ENCODE measurements at regions not wholly inside any gene's neighbourhood (a gene's known extent, or its start where the extent isn't known, plus 50 kb on each side); places are given as distances from the start of the nearest gene placed in this dataset.
A peak's percentile ranks its signal among the peaks of the same experiment; 100 is the strongest.

DNA sequence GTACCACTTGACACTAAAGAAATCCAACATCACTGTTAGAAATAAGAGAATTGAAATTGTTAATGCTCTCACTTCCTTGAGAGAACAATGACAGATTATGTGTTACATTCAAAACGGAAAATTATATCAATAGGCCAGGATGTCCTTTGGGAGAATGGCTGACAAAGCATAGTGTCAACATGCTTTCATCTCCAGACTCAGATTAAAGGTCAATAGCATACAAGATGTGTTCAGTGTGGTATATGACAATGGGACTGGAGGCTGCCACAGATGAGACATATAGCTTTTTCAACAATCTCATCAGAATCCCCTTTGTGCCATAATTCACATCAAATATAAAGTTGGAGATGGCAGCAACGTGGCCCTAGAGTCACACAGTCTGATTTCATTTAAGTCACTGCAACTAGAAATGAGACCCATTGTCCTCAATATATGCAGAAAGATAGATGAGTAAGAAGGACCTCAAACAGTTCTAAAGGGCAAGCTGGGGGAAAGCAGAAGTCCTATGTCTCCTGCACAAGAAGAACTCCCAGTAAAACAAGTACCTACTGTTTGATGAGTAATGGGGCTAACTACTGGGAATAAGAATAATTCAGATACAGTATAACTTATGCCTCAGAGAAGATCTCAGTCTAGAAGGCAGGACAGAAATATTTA is 327.9 kb downstream of the TTLL7 start:
- no peak for DNase-seq

DNA sequence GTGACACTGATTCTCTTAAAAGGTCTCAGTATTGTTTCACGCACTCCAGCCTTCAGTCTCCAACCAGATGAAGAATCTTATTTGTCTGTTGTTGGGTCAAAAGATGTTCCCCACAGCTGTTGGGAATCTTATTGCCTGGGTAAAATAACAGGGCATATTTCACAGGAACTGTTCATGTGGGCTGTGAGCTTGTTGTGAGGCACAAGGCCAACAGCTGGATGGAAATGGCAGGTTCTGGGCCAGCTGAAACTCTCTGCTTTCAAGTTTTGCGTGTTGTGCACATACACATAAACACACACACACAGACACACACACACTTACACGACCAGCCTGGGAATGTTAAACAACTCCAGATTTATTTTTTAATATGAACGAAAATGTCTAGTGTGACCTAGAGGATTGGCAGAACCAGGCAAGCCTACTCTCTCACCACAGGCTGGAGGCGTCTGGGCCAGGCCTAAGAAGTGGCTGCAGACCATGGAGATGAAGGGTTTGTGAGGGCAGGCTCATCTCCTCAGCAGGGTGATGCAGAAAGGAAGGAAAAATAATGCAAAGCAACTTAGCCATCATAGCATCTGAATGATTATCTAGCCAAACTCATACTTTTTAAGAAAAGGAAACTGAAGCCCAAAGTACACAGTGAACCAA is 357.0 kb downstream of the TTLL7 start:
- DNase-seq = no peak

DNA sequence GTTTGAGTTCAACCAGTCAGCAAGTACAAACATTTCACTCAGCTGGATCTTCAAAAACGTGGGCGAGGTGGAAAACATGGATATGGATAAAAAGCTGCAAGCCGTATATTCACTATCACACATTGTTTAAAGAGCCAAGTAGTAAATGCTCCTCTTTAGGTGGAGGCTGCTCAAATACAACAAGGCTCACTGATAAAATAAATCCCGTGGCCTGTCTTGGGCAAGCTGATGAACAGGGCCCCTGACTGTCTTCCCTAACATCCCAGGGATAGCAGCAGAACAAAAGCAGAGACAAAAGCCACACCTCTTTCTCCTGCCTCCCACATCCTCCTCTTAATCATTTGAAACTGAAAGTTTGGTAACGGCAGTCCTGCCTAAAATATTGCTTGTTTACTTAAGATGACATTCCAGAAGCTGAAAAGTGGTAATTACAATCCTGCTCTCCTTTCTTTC is 357.7 kb downstream of the TTLL7 start:
- DNase-seq = no peak

DNA sequence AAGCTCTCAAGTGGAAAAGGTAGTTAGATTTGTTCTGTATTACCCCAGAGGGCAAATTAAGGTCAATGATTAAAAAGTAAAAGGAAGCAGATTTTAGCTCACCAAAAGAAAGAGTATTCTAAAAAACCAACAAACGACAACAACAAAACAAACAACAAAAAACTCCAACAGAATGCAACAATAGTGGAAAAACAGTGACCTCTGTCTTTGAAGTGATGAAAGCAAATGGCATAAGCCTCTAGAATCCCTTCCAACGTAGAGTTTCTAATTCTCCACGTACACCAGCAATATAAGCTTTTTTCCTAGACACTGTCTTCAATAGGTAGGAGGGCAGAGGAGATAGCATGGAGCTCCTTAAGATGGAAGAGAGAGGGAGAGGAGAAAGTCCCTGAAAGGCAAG is 359.1 kb downstream of the TTLL7 start:
- DNase-seq = no peak

DNA sequence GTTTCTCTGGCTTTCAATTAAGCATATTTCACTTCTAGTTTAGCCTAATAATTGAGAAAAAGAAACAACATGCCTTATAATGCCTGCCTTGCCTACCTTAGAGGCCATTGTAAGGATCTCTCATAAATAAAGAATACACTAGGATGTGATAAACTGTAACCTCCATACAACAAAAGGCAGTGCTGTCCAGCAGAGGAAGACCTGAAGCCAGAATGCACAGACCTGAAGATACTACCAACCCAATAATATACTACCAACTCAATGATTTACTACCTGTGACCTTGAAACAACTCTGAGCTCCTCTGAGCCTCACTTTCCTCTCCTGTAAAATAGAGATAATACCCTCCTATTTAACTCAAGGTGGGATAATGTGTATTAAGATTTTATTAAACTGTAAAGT is 361.3 kb downstream of the TTLL7 start:
- no peak for DNase-seq

DNA sequence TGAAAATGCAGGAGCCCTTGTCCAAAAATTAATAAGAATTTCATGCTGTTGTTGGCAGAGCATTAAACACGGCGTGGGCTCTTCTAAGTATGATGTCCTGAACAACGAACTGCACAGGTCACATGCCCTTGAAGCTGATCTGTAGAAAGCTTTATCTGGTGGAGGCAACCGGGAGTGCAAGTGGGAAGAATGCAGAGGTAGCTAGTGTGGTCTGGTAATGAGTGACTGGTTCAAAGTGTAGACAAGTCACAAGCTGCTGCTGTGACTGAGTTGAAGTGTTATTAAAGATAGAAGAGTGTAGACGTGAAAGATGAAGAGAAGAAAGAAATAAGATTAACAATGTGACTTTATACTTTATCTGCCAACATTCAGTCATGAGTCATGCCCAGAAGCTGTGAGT is 361.9 kb downstream of the TTLL7 start:
- no peak for DNase-seq

DNA sequence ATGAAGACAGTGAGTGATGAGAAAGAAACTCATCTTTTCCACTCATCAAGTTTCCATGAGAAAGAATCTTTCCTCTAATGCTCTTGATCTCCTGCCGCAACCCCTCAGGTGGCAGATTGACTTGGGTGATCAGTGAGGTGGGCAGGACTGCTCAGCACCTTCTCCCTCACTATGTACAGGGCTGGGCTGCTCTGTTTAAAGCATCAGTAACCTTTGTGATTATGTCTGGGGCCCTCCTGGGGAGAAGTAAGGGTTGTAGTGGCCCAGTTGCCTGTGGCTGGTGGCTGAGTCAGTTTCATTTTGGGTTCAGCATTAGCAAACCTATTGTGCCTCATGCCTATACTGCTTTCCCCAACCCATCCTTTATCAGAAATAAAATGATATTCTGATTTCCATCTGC is 366.0 kb downstream of the TTLL7 start:
- no peak for DNase-seq

DNA sequence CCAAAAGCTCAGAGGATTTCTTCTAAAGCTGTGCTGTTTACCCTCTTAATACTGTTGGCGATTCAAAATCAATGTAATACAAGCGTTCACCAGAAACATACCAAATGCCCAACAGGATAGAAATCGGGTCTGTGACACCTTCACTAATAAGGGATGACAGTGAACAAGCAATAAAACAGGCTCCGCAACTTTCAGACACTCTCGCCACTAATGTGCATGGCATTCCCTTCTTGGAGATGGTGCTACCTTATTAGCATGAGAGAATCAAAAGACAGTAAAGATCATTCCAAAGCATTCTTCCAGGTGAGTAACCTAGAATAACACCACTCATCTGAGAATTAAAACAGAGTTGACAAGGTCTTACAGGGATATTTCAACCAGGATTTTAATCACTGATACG is 367.1 kb downstream of the TTLL7 start:
- DNase-seq = no peak

DNA sequence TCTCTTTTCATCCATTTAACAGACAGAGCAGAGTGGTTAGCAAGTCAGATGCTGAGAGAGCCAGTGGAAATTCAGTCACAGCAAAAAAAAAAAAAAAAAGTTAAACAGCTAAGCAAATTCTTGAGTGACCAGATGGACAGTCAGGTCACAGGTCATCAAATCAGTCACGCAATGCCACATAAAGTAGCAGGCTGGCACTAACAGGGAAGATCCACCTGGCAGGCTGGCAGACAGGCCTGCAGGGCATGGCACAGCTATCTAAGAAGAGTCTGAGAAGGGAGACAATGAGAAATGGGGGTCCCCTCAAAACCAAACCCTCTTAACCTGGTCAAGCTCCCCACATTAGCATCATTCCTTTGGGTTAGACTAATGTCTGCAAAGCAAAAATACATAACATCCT is 371.9 kb downstream of the TTLL7 start:
- no peak for DNase-seq

DNA sequence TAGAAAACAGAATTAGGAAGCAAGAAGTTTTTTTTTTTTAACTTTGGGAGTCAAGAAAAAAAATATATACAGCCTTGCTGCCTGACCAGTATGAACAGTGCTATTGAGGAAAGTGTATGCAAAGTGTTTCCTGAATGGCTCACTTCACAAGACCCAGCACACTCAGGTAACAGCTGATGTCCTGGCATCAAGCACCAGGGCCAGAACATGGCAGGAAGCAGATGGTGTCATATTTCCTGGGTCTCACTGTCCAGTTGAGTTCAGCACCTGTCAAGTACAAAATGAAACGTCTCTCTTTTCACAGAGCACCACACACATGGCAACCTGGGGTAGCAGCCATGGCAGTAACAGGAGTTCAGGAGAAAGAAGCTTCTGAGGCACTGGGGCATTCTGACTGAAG is 372.3 kb downstream of the TTLL7 start:
- no peak for DNase-seq

DNA sequence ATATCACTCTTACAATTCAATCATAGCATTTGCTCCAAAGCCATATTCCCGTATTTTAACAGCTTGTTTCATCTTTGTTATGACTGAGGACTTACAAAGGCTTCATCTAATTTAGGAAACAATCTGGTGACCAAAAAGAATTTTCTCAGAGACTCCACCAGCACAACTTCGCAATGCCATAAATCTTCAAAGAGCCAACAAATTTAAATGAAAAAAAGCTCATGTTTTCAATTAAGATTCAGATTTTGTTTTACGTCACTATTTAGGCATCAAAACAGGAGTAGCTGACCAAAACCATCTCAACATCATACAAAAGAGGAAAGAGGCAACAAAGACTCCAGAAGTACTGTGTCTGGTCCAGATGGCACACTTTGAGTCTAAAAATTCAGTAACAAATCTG is 373.3 kb downstream of the TTLL7 start:
- DNase-seq = no peak

DNA sequence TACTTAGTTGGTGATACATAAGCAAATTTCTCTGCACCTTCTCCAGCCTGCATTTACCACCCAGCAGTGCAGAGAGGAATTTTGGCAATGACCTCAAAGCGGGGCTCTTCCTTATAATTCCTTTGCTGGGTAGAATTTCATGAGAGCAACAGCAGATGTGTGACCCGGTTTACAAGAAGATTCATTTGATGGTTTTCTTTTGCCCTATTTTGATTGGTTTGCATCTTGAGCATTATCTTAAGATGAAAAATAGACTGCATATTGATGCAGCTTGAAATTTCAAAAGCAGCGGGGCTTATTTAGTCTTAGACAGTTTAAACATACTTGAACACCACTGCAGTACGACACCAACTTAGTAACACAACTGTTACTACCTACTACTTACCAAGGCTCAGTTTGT is 378.9 kb downstream of the TTLL7 start:
- no peak for DNase-seq

DNA sequence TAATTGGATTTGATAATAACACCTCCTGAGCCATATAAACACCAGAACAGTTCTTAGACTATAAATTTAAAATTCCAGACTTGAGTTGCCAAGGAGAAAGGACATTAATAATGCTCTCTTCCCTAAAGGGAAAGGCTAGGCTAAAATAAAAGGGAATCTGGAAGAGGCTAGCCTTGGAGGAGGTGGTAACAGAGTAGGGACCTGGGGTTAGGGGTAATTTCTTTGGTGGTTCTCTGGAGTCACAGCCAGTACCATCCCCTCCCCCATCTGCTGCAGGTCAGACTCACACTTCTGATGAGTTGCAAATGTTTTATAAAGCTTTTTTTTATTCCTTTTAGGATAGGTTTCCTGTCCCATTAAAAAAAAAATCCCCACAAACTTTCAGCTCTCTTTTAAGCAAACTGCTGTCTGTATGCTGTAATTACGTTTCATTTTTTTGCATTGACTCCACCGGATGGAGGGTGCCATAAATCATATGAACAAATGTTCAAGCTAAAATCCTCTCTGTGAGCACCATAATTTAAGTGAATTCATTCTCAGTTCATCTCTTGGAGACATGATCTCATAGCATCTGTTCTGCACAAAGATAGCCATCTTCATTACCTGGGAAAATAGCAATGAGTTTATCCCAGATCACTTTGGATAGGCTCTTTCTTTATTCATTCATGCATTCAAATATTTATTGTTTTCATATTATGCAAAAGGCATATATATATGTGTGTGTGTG is 379.6 kb downstream of the TTLL7 start:
- DNase-seq = no peak

DNA sequence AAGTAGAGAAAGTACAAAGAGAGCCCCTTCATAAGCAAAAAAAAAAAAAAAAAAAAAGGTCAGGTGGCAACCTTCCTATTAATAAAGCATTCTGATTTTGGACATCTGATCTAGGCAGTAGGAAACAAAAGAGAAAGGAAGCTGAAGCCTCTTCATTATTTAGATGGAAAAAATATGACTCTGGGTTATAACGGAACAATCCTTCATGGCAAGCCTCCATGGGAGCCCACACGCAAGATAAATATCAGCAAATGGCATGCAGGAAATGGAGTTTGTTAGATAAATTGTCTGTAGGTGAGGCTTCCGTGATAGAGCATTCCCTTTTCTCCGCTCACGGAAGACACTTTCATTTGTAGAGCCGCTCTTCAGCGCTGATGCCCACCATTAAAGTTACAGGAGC is 381.0 kb downstream of the TTLL7 start:
- no peak for DNase-seq

DNA sequence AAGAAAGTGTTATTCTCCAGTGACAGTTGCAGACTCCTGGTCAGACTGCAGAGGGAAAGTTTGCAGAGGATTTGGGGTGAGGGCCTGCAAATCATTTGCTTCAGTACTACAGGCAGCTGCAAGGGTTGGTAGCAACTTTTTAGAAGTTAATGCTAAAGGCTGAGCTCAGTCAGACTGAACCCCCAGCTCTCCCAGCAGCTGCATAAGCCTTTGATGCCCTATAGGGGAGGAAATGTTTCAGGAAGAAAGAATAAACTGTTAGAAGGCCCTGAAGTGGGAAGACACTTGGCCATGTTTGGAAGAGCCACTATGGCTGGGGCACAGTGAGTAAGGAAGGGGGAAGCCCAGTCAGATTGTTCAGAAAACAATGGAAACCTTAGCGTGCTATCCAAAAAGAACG is 383.6 kb downstream of the TTLL7 start:
- DNase-seq = no peak

DNA sequence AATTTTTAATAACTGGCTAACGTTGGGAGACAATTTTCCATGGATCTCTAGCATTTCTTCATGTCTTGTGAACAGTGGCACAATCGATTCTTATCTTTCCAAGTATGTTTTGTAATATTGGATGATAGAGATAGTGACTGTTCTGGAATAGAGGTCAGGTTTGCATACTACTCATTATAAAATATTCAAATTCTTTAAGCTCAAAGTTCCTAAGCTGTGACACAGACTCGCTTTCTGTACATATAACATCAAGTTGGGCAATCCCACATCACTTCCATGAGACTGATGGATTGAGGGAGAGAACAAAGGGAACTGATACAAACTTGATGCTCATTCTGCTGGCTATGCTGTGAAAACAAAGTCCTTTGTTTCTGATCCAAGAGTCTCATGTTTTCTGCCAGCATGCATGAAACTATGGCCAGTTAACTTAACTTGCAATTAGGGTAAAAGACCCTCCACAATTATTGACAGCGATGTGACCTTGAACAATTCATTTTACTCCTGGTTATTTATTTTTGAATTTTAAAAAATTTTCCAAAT is 392.4 kb downstream of the TTLL7 start:
- DNase-seq = no peak

DNA sequence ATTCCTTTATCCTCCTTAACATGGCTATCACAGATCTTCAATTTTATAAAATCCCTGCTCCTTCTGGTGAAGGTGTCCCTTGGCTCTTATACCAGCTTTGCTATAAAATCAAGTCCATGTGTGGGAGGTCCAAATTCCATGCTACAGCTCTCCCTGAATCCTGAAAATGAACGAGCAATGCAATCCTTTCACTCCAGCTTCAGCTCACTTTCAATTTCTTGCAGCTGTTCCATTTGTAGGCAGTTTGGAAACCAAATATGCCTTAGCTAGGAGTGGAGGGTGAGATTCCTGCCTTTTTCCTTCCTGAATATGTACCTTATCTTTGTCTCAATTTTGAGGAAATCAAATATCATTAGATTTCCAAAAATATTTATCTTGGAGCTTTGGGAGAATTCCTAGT is 402.6 kb downstream of the TTLL7 start:
- DNase-seq = no peak

DNA sequence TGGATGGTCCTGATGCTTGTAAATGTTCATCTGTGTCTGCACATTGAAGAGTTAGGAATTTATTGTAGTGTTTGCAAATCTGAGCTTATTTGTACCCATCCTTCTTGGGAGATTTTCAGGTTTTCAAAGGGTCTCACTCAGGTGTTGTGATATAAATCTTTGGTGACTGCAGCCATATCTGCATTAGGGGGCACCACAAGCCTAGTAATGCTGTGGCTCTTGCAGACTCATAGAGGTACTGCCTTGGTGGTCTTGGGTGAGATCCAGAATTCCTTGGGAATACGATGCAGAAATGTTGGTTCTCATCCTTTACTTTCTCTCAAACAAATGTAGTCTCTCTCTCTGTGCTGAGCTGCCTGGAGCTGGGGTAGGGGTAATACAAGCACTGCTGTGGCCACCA is 405.9 kb downstream of the TTLL7 start:
- DNase-seq = no peak

DNA sequence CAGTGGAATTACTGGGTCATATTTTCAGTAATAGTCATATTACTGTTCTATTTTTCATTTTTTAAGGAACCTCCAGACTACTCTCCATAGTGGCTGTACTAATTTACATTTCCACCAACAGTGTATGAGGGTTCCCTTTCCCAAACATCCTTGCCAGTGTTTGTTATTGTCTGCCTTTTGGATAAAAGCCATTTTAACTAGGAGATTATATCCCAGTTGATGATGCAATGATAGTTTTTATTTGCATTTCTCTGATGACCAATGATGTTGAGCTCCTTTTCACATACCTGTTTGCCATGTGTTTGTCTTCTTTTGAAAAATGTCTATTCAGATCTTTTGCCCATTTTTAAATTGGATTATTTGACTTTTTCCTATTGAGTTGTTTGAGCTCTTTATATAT is 410.8 kb downstream of the TTLL7 start:
- DNase-seq = no peak

DNA sequence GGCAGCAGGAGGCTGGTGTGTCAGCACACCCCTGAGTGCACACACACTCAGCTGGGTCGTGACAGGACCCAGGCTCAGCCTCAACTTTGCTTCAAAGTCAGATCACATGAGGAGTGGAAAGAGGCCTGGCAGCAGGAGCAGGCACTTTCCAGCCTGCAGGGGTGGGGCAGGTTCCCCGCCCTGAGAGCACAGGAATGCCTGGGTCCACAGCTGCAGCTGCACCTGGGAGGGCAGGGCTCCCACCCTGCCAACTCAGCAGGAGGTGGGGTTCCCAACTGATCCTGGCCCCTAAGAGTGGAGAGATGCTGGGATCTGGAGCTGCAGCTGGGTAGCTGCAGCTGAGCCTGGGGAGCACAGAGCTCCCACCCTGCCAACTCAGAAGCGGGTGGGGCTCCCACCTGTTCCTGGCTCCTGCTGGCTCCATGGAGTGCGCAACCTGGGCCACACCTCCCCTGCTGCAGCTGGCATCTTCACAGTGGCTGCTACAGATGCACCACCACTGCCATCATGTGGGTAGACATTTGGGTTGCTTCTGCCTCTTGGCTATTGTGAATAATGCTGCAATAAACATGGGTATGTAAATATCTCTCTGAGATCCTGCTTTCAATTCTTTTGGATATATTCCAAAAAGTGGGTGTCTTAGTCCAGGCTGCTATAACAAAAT is 415.4 kb downstream of the TTLL7 start:
- DNase-seq = peak; percentile 67

DNA sequence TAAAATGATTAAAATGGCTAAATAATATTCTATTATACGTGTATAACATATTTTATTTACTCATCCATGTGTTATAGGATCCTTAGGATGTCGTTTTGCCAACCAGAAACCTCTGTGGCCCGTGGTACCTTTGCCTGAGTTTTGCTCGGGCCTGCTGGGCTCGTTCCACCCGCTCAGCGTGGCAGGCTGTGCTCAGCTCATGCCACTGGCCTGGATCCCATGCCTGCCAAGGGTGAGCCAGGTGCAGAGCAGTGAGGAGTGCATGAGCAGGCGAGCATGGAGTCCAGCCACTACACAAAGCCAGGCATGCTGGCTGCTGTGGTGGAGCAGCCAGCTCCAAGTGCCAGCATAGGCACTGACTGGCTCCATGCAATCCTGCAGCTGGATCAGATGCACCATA is 417.2 kb downstream of the TTLL7 start:
- no peak for DNase-seq

DNA sequence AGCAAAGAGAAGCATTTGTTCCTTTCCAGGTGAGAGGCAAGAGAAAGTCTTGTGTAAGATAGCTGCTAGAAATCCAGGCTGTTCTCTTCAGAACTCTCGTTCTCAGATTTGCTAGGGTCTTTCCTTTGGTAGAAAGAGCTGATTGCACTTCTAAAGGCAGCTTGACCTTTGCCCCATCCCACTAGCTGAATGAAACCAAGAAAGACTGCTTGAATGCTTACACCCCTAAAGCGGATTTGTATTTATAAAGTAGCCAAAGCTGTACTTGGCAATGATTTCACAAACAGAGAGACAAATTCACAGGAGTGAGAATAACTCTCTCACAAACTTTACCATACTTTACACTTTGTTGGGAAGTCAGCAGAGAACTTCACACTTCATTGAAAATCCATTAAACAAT is 424.1 kb downstream of the TTLL7 start:
- DNase-seq = no peak

DNA sequence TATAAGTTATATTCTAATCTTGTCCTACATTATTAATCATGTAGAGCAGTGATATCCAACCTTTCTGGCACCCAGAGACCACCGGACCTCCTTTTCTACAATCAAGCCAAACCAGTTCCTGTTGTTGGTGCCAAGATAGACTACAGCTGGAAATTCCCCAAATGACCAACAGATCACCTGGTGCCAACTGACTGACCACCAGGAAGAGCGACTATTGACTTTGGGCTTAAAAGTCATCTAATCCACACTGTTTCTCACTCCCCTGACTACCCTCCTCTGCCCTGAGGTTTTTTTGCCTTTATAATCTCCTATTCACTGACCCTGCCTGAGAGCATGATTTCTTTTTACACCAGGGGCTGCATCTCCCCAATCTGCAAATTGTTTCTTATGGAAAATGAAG is 425.2 kb downstream of the TTLL7 start:
- no peak for DNase-seq

DNA sequence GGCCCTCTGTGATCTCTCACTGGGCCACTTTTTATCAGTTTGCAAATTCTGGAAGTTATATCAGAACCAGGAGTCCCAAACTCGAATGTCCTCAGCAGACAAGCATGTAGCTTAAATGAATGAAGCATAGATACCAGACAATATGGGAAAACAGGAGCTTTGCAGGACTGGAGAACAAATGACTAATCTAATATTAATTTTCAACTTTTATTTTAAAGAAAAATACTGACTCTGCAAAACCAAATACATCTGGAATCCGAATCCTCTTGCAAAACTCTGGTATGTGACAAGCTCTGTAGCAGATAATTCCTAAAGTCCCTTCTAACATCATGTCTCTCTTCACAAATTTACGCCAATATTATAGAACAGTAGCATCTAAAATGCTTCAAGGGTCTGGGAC is 427.4 kb downstream of the TTLL7 start:
- DNase-seq = no peak
